ENCODE measurements at regions not wholly inside any gene's neighbourhood (a gene's known extent, or its start where the extent isn't known, plus 50 kb on each side); places are given as distances from the start of the nearest gene placed in this dataset.

DNA sequence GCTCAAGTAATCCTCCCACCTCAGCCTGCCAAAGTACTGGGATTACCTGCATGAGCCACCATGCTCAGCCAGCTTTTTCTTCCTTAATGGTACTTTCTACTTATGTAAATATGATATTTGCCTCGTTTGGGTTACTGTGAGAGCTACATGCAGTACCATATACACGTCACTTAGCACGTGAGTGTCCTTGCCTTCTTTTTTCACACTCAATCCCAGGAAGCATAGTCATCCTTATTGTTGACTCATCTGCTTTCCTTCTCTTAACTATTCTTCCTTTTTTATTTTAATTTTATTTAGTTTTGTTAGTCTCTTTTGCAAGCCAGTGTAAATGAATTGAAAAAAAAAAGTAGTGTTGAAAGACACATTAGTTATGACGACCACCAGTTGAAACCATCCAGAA is 205.9 kb downstream of the HIPK3 start:
- TF ChIP-seq, protein P1, sequence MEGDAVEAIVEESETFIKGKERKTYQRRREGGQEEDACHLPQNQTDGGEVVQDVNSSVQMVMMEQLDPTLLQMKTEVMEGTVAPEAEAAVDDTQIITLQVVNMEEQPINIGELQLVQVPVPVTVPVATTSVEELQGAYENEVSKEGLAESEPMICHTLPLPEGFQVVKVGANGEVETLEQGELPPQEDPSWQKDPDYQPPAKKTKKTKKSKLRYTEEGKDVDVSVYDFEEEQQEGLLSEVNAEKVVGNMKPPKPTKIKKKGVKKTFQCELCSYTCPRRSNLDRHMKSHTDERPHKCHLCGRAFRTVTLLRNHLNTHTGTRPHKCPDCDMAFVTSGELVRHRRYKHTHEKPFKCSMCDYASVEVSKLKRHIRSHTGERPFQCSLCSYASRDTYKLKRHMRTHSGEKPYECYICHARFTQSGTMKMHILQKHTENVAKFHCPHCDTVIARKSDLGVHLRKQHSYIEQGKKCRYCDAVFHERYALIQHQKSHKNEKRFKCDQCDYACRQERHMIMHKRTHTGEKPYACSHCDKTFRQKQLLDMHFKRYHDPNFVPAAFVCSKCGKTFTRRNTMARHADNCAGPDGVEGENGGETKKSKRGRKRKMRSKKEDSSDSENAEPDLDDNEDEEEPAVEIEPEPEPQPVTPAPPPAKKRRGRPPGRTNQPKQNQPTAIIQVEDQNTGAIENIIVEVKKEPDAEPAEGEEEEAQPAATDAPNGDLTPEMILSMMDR (IDR thresholded peaks at IDR 0.05; ENCODE audit: insufficient read depth, low read length, poor library complexity, severe bottlenecking), result no peak
- TF ChIP-seq EZH2phosphoT487 (conservative IDR thresholded peaks at IDR 0.05; ENCODE audit: low read length), result no peak
